ENCODE measurements at regions not wholly inside any gene's neighbourhood (a gene's known extent, or its start where the extent isn't known, plus 50 kb on each side); places are given as distances from the start of the nearest gene placed in this dataset.

GRCh38 chr12:42985506-42985905 is 396.0 kb upstream of the PRICKLE1 start:
- Mint-ChIP-seq H3K4me1 (peaks cover 44% of the 10 kb centered on the region), H3K27me3 (ENCODE audit: low read depth) (peaks cover 9% of the 10 kb centered on the region), H3K4me3 (no peak overlapping the region), H3K36me3 (no peaks in the 10 kb centered on the region), H3K9me3 (no peaks in the 10 kb centered on the region), H3K27ac (peak overlapping the region; percentile 24; the same call in 1 of the 2 replicates)
- POLR2A ChIA-PET: interaction anchor here (0.5 to 1.0 kb wide), 3 partner anchors 14 to 501 kb away, joined by 3 to 5 read pairs (median 3); no protein-coding TSS in a partner anchor
- CTCF ChIA-PET: interaction anchor here (0.9 kb wide), 1 partner anchor 11 kb away, joined by 3 read pairs; no protein-coding TSS in a partner anchor
- DNase-seq (ENCODE audit: low spot score) (peak; percentile 40), ATAC-seq (peak; percentile 96)
- TF ChIP-seq, protein P1, sequence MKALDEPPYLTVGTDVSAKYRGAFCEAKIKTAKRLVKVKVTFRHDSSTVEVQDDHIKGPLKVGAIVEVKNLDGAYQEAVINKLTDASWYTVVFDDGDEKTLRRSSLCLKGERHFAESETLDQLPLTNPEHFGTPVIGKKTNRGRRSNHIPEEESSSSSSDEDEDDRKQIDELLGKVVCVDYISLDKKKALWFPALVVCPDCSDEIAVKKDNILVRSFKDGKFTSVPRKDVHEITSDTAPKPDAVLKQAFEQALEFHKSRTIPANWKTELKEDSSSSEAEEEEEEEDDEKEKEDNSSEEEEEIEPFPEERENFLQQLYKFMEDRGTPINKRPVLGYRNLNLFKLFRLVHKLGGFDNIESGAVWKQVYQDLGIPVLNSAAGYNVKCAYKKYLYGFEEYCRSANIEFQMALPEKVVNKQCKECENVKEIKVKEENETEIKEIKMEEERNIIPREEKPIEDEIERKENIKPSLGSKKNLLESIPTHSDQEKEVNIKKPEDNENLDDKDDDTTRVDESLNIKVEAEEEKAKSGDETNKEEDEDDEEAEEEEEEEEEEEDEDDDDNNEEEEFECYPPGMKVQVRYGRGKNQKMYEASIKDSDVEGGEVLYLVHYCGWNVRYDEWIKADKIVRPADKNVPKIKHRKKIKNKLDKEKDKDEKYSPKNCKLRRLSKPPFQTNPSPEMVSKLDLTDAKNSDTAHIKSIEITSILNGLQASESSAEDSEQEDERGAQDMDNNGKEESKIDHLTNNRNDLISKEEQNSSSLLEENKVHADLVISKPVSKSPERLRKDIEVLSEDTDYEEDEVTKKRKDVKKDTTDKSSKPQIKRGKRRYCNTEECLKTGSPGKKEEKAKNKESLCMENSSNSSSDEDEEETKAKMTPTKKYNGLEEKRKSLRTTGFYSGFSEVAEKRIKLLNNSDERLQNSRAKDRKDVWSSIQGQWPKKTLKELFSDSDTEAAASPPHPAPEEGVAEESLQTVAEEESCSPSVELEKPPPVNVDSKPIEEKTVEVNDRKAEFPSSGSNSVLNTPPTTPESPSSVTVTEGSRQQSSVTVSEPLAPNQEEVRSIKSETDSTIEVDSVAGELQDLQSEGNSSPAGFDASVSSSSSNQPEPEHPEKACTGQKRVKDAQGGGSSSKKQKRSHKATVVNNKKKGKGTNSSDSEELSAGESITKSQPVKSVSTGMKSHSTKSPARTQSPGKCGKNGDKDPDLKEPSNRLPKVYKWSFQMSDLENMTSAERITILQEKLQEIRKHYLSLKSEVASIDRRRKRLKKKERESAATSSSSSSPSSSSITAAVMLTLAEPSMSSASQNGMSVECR (CRISPR knock-in tag; IDR thresholded peaks at IDR 0.05; ENCODE audit: borderline replicate concordance): no peak
- TF ChIP-seq FOXJ3 (CRISPR knock-in tag; IDR thresholded peaks at IDR 0.05; ENCODE audit: borderline replicate concordance) (no peak), TEAD1 (CRISPR knock-in tag; IDR thresholded peaks at IDR 0.05) (peak; percentile 34; the same call in 1 of the 2 replicates), ERG (CRISPR knock-in tag; IDR thresholded peaks at IDR 0.05) (no peak), PRRX2 (CRISPR knock-in tag; IDR thresholded peaks at IDR 0.05) (no peak)
- TF ChIP-seq, protein P2, sequence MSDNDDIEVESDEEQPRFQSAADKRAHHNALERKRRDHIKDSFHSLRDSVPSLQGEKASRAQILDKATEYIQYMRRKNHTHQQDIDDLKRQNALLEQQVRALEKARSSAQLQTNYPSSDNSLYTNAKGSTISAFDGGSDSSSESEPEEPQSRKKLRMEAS (CRISPR knock-in tag; IDR thresholded peaks at IDR 0.05): no peak

DNA sequence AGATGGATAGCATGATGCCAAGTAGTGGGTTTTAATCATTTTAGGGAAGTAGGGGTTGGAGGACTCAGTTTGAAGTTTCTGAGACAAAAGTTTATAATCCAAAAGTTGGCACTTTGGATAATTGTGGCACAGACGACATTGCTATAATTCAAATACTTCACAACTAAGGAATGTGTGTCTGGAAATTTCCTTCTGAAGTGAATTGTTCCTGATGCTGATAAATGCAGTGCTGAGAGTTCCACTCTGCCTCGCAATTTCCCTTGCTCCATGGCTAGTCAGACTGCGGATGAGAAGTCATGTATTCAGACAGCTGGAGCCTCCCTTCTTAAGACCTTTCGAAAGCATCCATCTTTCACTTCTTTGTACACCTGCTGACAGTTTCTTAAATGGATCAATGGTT is 393.3 kb upstream of the PRICKLE1 start:
- ChIA-PET CTCF (no interaction called here), POLR2A (no interaction called here)
- no peak for DNase-seq (ENCODE audit: low spot score)
- TF ChIP-seq ATF3 (CRISPR knock-in tag; conservative IDR thresholded peaks at IDR 0.05) (no peak), JUN (CRISPR knock-in tag; IDR thresholded peaks at IDR 0.05) (no peak)
- ATAC-seq: no peak
- Mint-ChIP-seq H3K27ac (no peak overlapping the region), H3K36me3 (no peaks in the 10 kb centered on the region), H3K4me3 (no peak overlapping the region), H3K9me3 (no peaks in the 10 kb centered on the region), H3K27me3 (ENCODE audit: low read depth) (peaks cover 9% of the 10 kb centered on the region), H3K4me1 (peaks cover 46% of the 10 kb centered on the region)

DNA sequence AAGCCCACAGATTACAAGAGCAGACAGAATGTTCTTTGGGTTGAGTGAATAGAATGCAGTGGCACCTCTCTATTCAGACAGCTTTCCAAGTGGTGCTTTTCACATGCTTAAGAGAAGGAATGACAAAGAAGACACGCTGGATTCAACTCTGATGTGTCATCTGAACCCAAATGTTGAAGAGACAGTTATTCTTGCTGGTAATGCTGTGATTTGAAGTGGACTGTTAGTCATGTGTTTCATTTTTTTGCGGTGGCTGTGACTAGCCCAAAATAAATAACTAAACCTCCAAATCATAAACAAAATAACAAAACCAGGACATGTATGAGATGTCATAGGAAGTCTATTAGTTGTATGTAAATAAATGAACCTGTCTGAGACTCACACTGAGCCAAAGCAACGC is 391.8 kb upstream of the PRICKLE1 start:
- H3K27ac Mint-ChIP-seq: no peak overlapping the region
- CTCF ChIA-PET: no interaction called here
- peak; percentile 61 for ATAC-seq

More for the DNA sequence above, 391.8 kb upstream of the PRICKLE1 start:
- peaks cover 9% of the 10 kb centered on the region for H3K27me3 Mint-ChIP-seq (ENCODE audit: low read depth)
- DNase-seq (ENCODE audit: low spot score): no peak
- H3K4me1 Mint-ChIP-seq: peaks cover 34% of the 10 kb centered on the region
- TF ChIP-seq PRRX2 (CRISPR knock-in tag; IDR thresholded peaks at IDR 0.05) (no peak), TEAD1 (CRISPR knock-in tag; IDR thresholded peaks at IDR 0.05) (no peak), IRF2 (CRISPR knock-in tag; IDR thresholded peaks at IDR 0.05; ENCODE audit: borderline replicate concordance, low read depth) (no peak), ZNF317 (CRISPR knock-in tag; IDR thresholded peaks at IDR 0.05; ENCODE audit: borderline replicate concordance, low read depth) (no peak), ZBTB21 (CRISPR knock-in tag; IDR thresholded peaks at IDR 0.05; ENCODE audit: borderline replicate concordance) (no peak), FOXJ3 (CRISPR knock-in tag; IDR thresholded peaks at IDR 0.05; ENCODE audit: borderline replicate concordance) (no peak), E2F4 (CRISPR knock-in tag; IDR thresholded peaks at IDR 0.05; ENCODE audit: borderline replicate concordance, low read depth) (no peak), GRHL2 (CRISPR knock-in tag; IDR thresholded peaks at IDR 0.05; ENCODE audit: insufficient replicate concordance, severe bottlenecking) (no peak)
- TF ChIP-seq, protein P3, sequence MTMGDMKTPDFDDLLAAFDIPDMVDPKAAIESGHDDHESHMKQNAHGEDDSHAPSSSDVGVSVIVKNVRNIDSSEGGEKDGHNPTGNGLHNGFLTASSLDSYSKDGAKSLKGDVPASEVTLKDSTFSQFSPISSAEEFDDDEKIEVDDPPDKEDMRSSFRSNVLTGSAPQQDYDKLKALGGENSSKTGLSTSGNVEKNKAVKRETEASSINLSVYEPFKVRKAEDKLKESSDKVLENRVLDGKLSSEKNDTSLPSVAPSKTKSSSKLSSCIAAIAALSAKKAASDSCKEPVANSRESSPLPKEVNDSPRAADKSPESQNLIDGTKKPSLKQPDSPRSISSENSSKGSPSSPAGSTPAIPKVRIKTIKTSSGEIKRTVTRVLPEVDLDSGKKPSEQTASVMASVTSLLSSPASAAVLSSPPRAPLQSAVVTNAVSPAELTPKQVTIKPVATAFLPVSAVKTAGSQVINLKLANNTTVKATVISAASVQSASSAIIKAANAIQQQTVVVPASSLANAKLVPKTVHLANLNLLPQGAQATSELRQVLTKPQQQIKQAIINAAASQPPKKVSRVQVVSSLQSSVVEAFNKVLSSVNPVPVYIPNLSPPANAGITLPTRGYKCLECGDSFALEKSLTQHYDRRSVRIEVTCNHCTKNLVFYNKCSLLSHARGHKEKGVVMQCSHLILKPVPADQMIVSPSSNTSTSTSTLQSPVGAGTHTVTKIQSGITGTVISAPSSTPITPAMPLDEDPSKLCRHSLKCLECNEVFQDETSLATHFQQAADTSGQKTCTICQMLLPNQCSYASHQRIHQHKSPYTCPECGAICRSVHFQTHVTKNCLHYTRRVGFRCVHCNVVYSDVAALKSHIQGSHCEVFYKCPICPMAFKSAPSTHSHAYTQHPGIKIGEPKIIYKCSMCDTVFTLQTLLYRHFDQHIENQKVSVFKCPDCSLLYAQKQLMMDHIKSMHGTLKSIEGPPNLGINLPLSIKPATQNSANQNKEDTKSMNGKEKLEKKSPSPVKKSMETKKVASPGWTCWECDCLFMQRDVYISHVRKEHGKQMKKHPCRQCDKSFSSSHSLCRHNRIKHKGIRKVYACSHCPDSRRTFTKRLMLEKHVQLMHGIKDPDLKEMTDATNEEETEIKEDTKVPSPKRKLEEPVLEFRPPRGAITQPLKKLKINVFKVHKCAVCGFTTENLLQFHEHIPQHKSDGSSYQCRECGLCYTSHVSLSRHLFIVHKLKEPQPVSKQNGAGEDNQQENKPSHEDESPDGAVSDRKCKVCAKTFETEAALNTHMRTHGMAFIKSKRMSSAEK (CRISPR knock-in tag; IDR thresholded peaks at IDR 0.05; ENCODE audit: borderline replicate concordance): no peak
- TF ChIP-seq, protein P4, sequence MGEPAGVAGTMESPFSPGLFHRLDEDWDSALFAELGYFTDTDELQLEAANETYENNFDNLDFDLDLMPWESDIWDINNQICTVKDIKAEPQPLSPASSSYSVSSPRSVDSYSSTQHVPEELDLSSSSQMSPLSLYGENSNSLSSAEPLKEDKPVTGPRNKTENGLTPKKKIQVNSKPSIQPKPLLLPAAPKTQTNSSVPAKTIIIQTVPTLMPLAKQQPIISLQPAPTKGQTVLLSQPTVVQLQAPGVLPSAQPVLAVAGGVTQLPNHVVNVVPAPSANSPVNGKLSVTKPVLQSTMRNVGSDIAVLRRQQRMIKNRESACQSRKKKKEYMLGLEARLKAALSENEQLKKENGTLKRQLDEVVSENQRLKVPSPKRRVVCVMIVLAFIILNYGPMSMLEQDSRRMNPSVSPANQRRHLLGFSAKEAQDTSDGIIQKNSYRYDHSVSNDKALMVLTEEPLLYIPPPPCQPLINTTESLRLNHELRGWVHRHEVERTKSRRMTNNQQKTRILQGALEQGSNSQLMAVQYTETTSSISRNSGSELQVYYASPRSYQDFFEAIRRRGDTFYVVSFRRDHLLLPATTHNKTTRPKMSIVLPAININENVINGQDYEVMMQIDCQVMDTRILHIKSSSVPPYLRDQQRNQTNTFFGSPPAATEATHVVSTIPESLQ (CRISPR knock-in tag; IDR thresholded peaks at IDR 0.05): no peak
- TF ChIP-seq, protein P5, sequence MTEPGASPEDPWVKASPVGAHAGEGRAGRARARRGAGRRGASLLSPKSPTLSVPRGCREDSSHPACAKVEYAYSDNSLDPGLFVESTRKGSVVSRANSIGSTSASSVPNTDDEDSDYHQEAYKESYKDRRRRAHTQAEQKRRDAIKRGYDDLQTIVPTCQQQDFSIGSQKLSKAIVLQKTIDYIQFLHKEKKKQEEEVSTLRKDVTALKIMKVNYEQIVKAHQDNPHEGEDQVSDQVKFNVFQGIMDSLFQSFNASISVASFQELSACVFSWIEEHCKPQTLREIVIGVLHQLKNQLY (CRISPR knock-in tag; IDR thresholded peaks at IDR 0.05): no peak
- H3K4me3 Mint-ChIP-seq: no peak overlapping the region
- no peaks in the 10 kb centered on the region for H3K9me3 Mint-ChIP-seq
- no peaks in the 10 kb centered on the region for H3K36me3 Mint-ChIP-seq
- POLR2A ChIA-PET: no interaction called here

All from WTC11 (cell line).